GM23248 (cell line): ENCODE measurements at regions not wholly inside any gene's neighbourhood (a gene's known extent, or its start where the extent isn't known, plus 50 kb on each side); places are given as distances from the start of the nearest gene placed in this dataset.

ENCODE experiments used
- EZH2 ChIP-seq: fragments of 200-600 bp; sonication (generic); IDR thresholded peaks from 2 replicates; pipeline ENCODE4 v1.6.1; 2018; ENCODE audit warnings: antibody characterized with exemption, mild to moderate bottlenecking; ENCODE audit not compliant: insufficient read depth, poor library complexity, severe bottlenecking
- EZH2phosphoT487 ChIP-seq: fragments of 200-600 bp; sonication (generic); IDR thresholded peaks from 2 replicates; pipeline ENCODE4 v1.6.1; 2018; ENCODE audit warnings: antibody characterized with exemption, moderate library complexity, mild to moderate bottlenecking, low read depth; ENCODE audit not compliant: insufficient read depth

DNA sequence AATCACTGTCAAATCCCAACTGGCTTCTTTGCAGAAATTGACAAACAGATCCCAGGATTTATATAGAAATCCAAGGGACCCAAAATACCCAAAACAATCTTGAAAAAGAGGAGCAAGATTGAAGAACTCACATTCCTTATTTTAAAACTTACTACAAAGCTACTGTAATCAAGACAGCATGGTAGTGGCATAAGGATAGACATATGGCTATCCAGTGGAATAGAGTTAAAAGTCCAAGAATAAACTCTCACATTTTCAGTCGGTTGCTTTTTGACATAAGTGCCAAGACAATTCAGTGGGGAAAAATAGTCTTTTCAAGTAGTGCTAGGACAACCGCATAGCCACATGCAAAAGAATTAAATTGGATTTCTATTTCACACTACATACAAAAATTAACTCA, 81.0 kb upstream of the HOXC13 start:
- TF ChIP-seq EZH2 (no peak), EZH2phosphoT487 (no peak)
